Femur (tissue), 1 donor: ENCODE measurements at regions not wholly inside any gene's neighbourhood (a gene's known extent, or its start where the extent isn't known, plus 50 kb on each side); places are given as distances from the start of the nearest gene placed in this dataset.
"Not testable (repeated sequence)": the region's sequence is repeated elsewhere in the genome, so short reads cannot be mapped to it uniquely, and the experiment has no call there.

Experiments used
- DNase-seq: peaks from one replicate; pipeline ENCODE4 v3.0.0-alpha.2; 2017

- no peak for DNase-seq
Observed at GRCh38 chr2:226575928-226576327, 223.7 kb downstream of the IRS1 start.

GRCh38 chr2:226573158-226573557, 226.5 kb downstream of the IRS1 start:
- no peak for DNase-seq

- no peak for DNase-seq
Observed at GRCh38 chr2:226564667-226565066, 235.0 kb downstream of the IRS1 start.

GRCh38 chr2:226561962-226562361, 237.7 kb downstream of the IRS1 start:
- no peak for DNase-seq

- no peak for DNase-seq
Observed at GRCh38 chr2:226560325-226560724, 239.3 kb downstream of the IRS1 start.

- DNase-seq, result no peak
Observed at GRCh38 chr2:226559536-226559935, 240.1 kb downstream of the IRS1 start.

- DNase-seq, result no peak
Observed at GRCh38 chr2:226558418-226558817, 241.2 kb downstream of the IRS1 start.

- DNase-seq, result no peak
Observed at GRCh38 chr2:226556050-226556449, 243.6 kb downstream of the IRS1 start.

- DNase-seq, result no peak
Observed at GRCh38 chr2:226554701-226555100, 244.9 kb downstream of the IRS1 start.

GRCh38 chr2:226553333-226553732, 246.3 kb downstream of the IRS1 start:
- no peak for DNase-seq

GRCh38 chr2:226552571-226553285, 246.9 kb downstream of the IRS1 start:
- no peak for DNase-seq

GRCh38 chr2:226551522-226552250, 247.9 kb downstream of the IRS1 start:
- DNase-seq, result no peak

GRCh38 chr2:226550801-226551200, 248.8 kb downstream of the IRS1 start:
- DNase-seq, result no peak

GRCh38 chr2:226548732-226549131, 250.9 kb downstream of the IRS1 start:
- DNase-seq, result no peak

GRCh38 chr2:226544596-226545210, 254.9 kb downstream of the IRS1 start:
- no peak for DNase-seq

GRCh38 chr2:226540204-226540994, 259.2 kb downstream of the IRS1 start:
- DNase-seq, result no peak

GRCh38 chr2:226536410-226536809, 263.2 kb downstream of the IRS1 start:
- DNase-seq, result no peak

GRCh38 chr2:226532976-226533375, 266.6 kb downstream of the IRS1 start:
- not testable (repeated sequence) for DNase-seq

GRCh38 chr2:226531061-226531810, 268.4 kb downstream of the IRS1 start:
- no peak for DNase-seq

GRCh38 chr2:226529556-226529955, 270.1 kb downstream of the IRS1 start:
- no peak for DNase-seq

- no peak for DNase-seq
Observed at GRCh38 chr2:226526716-226527115, 272.9 kb downstream of the IRS1 start.

- DNase-seq, result no peak
Observed at GRCh38 chr2:226524381-226524843, 275.2 kb downstream of the IRS1 start.
